ENCODE measurements at regions not wholly inside any gene's neighbourhood (a gene's known extent, or its start where the extent isn't known, plus 50 kb on each side); places are given as distances from the start of the nearest gene placed in this dataset.

DNA sequence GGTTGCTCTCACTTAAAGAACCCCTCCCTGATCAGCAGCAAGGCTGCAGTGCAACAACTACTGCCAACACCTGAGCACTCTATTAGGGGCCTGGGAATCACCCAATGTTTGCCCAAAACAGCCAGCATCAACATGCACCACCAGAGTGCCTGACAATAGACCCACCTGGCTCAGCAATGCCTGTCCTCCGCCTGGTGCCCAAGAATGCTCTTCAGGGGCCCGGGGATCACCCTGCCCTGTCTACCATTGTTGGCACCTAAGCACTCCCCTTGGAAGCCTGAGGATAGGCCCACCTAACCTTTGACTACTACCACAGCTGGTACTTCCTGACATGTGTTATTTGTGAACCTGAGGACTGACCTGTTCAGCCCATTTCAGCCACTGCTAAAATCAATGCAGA, 1363.1 kb upstream of the PRR20A start:
- TF ChIP-seq, protein P1, sequence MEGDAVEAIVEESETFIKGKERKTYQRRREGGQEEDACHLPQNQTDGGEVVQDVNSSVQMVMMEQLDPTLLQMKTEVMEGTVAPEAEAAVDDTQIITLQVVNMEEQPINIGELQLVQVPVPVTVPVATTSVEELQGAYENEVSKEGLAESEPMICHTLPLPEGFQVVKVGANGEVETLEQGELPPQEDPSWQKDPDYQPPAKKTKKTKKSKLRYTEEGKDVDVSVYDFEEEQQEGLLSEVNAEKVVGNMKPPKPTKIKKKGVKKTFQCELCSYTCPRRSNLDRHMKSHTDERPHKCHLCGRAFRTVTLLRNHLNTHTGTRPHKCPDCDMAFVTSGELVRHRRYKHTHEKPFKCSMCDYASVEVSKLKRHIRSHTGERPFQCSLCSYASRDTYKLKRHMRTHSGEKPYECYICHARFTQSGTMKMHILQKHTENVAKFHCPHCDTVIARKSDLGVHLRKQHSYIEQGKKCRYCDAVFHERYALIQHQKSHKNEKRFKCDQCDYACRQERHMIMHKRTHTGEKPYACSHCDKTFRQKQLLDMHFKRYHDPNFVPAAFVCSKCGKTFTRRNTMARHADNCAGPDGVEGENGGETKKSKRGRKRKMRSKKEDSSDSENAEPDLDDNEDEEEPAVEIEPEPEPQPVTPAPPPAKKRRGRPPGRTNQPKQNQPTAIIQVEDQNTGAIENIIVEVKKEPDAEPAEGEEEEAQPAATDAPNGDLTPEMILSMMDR (IDR thresholded peaks at IDR 0.05; ENCODE audit: control extremely low read depth in 1 of 3, insufficient read depth in 1 of 3, low read depth in 1 of 3, low read length in 3 of 3), result no peak
- TF ChIP-seq ZNF274 (IDR thresholded peaks at IDR 0.05; ENCODE audit: borderline replicate concordance, extremely low read depth, low read length), result no peak
- TF ChIP-seq TAF1 (IDR thresholded peaks at IDR 0.05; ENCODE audit: low read depth, low read length), result no peak
- no peak for TF ChIP-seq YY1 (IDR thresholded peaks at IDR 0.05; ENCODE audit: low read depth, low read length)
- TF ChIP-seq EZH2 (IDR thresholded peaks at IDR 0.05; ENCODE audit: low read depth, low read length, severe bottlenecking), result no peak
- TF ChIP-seq SIN3A (conservative IDR thresholded peaks at IDR 0.05 in 1 of 2, IDR thresholded peaks at IDR 0.05 in 1 of 2; ENCODE audit: low read depth in 1 of 2, low read length in 2 of 2), result no peak
- no peak for TF ChIP-seq KDM4A (IDR thresholded peaks at IDR 0.05; ENCODE audit: low read depth, low read length, severe bottlenecking)

Measured in H1 (cell line).